ENCODE measurements at regions not wholly inside any gene's neighbourhood (a gene's known extent, or its start where the extent isn't known, plus 50 kb on each side); places are given as distances from the start of the nearest gene placed in this dataset.

- DNase-seq (ENCODE audit: low spot score), result no peak
These were observed 58.3 kb upstream of the PACRGL start for GRCh38 chr4:20641976-20642375.

- DNase-seq (ENCODE audit: low spot score), result no peak
These were observed 56.6 kb upstream of the PACRGL start for GRCh38 chr4:20643631-20644030.

GRCh38 chr4:20645236-20645635 is 55.0 kb upstream of the PACRGL start:
- DNase-seq (ENCODE audit: low spot score), result no peak

GRCh38 chr4:20646287-20646686 is 54.0 kb upstream of the PACRGL start:
- DNase-seq (ENCODE audit: low spot score), result no peak
